ENCODE measurements at regions not wholly inside any gene's neighbourhood (a gene's known extent, or its start where the extent isn't known, plus 50 kb on each side); places are given as distances from the start of the nearest gene placed in this dataset.
"Not testable (repeated sequence)": the region's sequence is repeated elsewhere in the genome, so short reads cannot be mapped to it uniquely, and the experiment has no call there.

GRCh38 chr15:22665711-22666110, 120.7 kb upstream of the NIPA1 start:
- not testable (repeated sequence) for DNase-seq (ENCODE audit: low spot score)

GRCh38 chr15:22684786-22685185, 101.7 kb upstream of the NIPA1 start:
- not testable (repeated sequence) for DNase-seq (ENCODE audit: low spot score)

GRCh38 chr15:22699881-22700280, 86.6 kb upstream of the NIPA1 start:
- not testable (repeated sequence) for DNase-seq (ENCODE audit: low spot score)

- DNase-seq (ENCODE audit: low spot score), result peak; percentile 30
These were observed 75.6 kb upstream of the NIPA1 start for GRCh38 chr15:22710831-22711341.

GRCh38 chr15:22713933-22714332, 72.5 kb upstream of the NIPA1 start:
- not testable (repeated sequence) for DNase-seq (ENCODE audit: low spot score)

GRCh38 chr15:22714358-22715132, 71.9 kb upstream of the NIPA1 start:
- not testable (repeated sequence) for DNase-seq (ENCODE audit: low spot score)

- DNase-seq (ENCODE audit: low spot score), result not testable (repeated sequence)
These were observed 71.2 kb upstream of the NIPA1 start for GRCh38 chr15:22715133-22715845.

GRCh38 chr15:22719980-22720379, 66.5 kb upstream of the NIPA1 start:
- DNase-seq (ENCODE audit: low spot score), result not testable (repeated sequence)

- not testable (repeated sequence) for DNase-seq (ENCODE audit: low spot score)
These were observed 60.3 kb upstream of the NIPA1 start for GRCh38 chr15:22726104-22726503.

- DNase-seq (ENCODE audit: low spot score), result not testable (repeated sequence)
These were observed 51.4 kb upstream of the NIPA1 start for GRCh38 chr15:22735067-22735466.

GRCh38 chr15:22735781-22736180, 50.7 kb upstream of the NIPA1 start:
- DNase-seq (ENCODE audit: low spot score), result no peak

- not testable (repeated sequence) for DNase-seq (ENCODE audit: low spot score)
These were observed 50.2 kb upstream of the NIPA1 start for GRCh38 chr15:22736200-22736599.
